ENCODE measurements at regions not wholly inside any gene's neighbourhood (a gene's known extent, or its start where the extent isn't known, plus 50 kb on each side); places are given as distances from the start of the nearest gene placed in this dataset.

- TF ChIP-seq EZH2 (IDR thresholded peaks at IDR 0.05; ENCODE audit: insufficient read depth, poor library complexity, severe bottlenecking) (no peak), EZH2phosphoT487 (IDR thresholded peaks at IDR 0.05; ENCODE audit: insufficient read depth, low read depth) (no peak)
These were observed 323.5 kb upstream of the LRRC7 start for GRCh38 chr1:69244211-69244610.

Data from GM23248 (cell line).